GM19351 (cell line): ENCODE measurements at regions not wholly inside any gene's neighbourhood (a gene's known extent, or its start where the extent isn't known, plus 50 kb on each side); places are given as distances from the start of the nearest gene placed in this dataset.

Experiments
- ATAC-seq: cut with Tn5 transposase; IDR thresholded peaks from one replicate; pipeline ENCODE4 v1.9.1; 2021; ENCODE audit warnings: mild to moderate bottlenecking, moderate library complexity; ENCODE audit not compliant: unreplicated experiment

GRCh38 chr7:130910949-130911944 is 177.2 kb upstream of the KLF14 start:
- no peak for ATAC-seq

- ATAC-seq: no peak
Observed at GRCh38 chr7:130912082-130912861, 178.3 kb upstream of the KLF14 start.

- ATAC-seq: peak; percentile 83
Observed at GRCh38 chr7:130912862-130913638, 179.0 kb upstream of the KLF14 start.

GRCh38 chr7:130913639-130914553 is 179.9 kb upstream of the KLF14 start:
- no peak for ATAC-seq

- no peak for ATAC-seq
Observed at GRCh38 chr7:130914554-130915294, 180.7 kb upstream of the KLF14 start.

- no peak for ATAC-seq
Observed at GRCh38 chr7:130917669-130918128, 183.7 kb upstream of the KLF14 start.

- no peak for ATAC-seq
Observed at GRCh38 chr7:130918129-130919052, 184.4 kb upstream of the KLF14 start.

- ATAC-seq: no peak
Observed at GRCh38 chr7:130919316-130920103, 185.5 kb upstream of the KLF14 start.

GRCh38 chr7:130920122-130920521 is 186.1 kb upstream of the KLF14 start:
- no peak for ATAC-seq

GRCh38 chr7:130921391-130922180 is 187.6 kb upstream of the KLF14 start:
- ATAC-seq: no peak

GRCh38 chr7:130922206-130923112 is 188.5 kb upstream of the KLF14 start:
- no peak for ATAC-seq

GRCh38 chr7:130923365-130923764 is 189.4 kb upstream of the KLF14 start:
- no peak for ATAC-seq

GRCh38 chr7:130923930-130924329 is 189.9 kb upstream of the KLF14 start:
- ATAC-seq: no peak

- ATAC-seq: no peak
Observed at GRCh38 chr7:130925136-130925794, 191.3 kb upstream of the KLF14 start.
